NCI-H2171 (cell line): ENCODE measurements at regions not wholly inside any gene's neighbourhood (a gene's known extent, or its start where the extent isn't known, plus 50 kb on each side); places are given as distances from the start of the nearest gene placed in this dataset.
"Not testable (repeated sequence)": the region's sequence is repeated elsewhere in the genome, so short reads cannot be mapped to it uniquely, and the experiment has no call there.

Experiments
- DNase-seq: peaks from one replicate; lab custom pipeline; 2025; lab: John Stamatoyannopoulos, UW

GRCh38 chr5:157976429-157976828, 117.5 kb upstream of the CLINT1 start:
- DNase-seq, result no peak

DNA sequence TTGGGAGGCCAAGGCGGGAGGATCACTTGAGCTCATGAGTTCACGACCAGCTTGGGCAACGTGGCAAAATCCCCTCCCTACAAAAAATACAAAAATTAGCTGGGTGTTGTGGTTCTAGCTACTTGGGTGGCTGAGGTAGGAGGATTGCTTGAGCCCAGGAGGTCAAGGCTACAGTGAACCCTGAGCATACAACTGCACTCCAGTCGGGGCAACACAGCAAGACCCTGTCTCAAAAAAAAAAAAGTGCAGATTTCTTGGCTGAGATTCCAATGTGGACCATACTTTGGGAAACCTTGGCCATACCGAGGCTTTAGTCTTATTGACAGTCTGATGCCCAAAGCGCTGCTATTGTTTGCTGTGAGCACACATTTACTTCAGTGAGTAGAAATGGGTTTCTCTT, 113.6 kb upstream of the CLINT1 start:
- DNase-seq, result no peak

- no peak for DNase-seq
These were observed 112.7 kb upstream of the CLINT1 start for GRCh38 chr5:157971571-157972216.

DNA sequence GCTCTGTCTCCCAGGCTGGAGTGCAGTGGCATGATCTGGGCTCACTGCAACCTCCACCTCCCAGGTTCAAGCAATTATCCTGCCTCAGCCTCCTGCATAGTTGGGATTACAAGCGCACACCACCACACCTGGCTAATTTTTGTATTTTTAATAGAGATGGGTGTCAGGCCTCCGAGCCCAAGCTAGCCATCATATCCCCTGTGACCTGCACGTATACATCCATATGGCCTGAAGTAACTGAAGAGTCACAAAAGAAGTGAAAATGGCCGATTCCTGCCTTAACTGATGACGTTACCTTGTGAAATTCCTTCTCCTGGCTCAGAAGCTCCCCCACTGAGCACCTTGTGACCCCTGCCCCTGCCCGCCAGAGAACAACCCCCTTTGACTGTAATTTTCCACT, 109.6 kb upstream of the CLINT1 start:
- DNase-seq, result not testable (repeated sequence)

GRCh38 chr5:157965989-157966388, 107.0 kb upstream of the CLINT1 start:
- no peak for DNase-seq

DNA sequence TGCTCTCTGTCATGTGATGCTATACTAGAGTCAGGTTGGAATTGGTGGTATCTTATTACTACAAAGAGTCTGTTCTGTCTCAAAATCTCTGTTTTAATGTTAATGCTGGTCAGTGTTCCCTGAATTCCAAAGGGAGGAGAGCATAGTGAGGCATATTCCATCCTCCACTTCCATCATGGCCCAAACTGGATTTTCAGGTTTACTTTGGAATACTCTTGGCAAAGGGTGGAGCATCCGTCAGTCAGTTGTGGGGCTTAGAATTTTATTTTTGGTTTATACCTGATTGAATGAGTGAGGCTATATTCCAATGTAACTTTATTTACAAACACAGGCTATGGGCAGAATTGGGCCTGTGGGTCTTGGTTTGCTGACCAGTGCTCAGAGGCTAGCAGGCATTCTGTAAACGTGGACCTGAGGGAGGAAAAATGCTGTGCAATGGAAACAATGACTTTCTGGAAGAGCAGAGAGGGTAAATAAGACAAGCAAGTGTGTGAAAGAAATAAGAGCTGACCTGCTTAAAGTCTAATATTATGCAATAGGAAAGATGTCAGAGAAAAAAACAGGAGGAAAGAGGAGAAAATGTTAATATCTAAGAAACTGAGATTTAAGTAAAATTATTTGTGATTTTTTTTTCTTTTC, 106.2 kb upstream of the CLINT1 start:
- DNase-seq, result no peak

GRCh38 chr5:157963761-157964160, 104.8 kb upstream of the CLINT1 start:
- no peak for DNase-seq

DNA sequence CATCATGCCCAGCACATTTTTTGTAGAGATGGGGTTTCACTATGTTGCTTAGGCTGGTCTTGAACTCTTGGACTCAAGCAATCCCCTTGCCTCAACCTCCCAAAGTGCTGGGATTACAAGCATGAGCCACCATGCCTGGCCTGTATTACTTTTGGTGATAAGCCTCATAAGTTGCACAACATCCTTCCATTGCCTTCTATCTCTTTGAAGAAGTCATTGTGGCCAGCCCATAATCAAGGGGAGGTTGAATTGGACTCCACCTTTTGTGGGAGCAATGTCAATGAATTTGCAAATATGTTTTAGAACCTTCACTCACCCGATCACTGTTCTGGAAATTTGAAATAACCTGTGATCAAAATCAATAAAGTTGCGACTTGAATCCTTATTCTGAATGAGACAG, 104.3 kb upstream of the CLINT1 start:
- DNase-seq, result no peak

- not testable (repeated sequence) for DNase-seq
These were observed 103.7 kb upstream of the CLINT1 start for GRCh38 chr5:157962686-157963085.

- peak; percentile 39 for DNase-seq
These were observed 103.1 kb upstream of the CLINT1 start for GRCh38 chr5:157961896-157962590.

DNA sequence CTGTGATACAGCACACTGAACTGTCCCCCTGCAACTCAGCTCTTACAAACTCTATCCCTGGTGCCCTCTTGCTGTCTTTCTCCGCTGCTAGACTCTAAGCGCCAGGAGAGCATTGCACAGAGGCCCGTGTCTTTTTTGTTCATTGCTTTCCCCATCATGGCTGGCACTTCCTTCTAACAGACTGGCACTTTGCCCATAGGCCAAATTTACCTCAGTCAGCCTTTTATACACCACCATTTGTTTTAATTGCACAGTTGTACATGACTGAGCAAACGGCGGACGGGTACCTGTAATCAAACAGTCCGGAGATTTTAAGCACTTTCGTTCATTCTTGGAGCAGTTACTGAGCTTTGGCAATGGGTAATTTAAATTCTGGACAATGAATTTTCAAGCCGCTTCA, 102.2 kb upstream of the CLINT1 start:
- DNase-seq, result no peak

GRCh38 chr5:157959370-157959769, 100.4 kb upstream of the CLINT1 start:
- no peak for DNase-seq

GRCh38 chr5:157956271-157956885, 97.4 kb upstream of the CLINT1 start:
- DNase-seq, result no peak

GRCh38 chr5:157955541-157956172, 96.7 kb upstream of the CLINT1 start:
- no peak for DNase-seq

GRCh38 chr5:157952374-157952685, 93.4 kb upstream of the CLINT1 start:
- no peak for DNase-seq

GRCh38 chr5:157951673-157952373, 92.9 kb upstream of the CLINT1 start:
- DNase-seq, result no peak

DNA sequence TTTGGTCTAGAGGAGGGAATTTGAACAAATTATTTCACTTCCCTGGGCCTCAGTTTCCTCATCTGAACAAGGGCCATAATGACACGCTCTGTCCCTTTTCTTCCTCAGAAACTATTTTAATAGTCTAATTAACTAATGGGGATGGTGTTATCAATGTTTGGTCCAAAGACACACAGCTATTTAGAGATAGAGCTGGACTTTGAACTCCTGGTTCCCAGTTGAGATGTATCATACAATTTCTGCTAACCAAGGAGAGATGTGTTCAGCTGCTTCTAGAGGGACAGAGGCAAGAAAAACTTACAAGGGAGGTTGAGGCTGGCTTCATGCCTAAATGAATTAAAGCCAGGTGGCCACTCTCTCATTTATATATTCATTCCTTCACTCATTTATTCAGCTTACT, 90.6 kb upstream of the CLINT1 start:
- no peak for DNase-seq

DNA sequence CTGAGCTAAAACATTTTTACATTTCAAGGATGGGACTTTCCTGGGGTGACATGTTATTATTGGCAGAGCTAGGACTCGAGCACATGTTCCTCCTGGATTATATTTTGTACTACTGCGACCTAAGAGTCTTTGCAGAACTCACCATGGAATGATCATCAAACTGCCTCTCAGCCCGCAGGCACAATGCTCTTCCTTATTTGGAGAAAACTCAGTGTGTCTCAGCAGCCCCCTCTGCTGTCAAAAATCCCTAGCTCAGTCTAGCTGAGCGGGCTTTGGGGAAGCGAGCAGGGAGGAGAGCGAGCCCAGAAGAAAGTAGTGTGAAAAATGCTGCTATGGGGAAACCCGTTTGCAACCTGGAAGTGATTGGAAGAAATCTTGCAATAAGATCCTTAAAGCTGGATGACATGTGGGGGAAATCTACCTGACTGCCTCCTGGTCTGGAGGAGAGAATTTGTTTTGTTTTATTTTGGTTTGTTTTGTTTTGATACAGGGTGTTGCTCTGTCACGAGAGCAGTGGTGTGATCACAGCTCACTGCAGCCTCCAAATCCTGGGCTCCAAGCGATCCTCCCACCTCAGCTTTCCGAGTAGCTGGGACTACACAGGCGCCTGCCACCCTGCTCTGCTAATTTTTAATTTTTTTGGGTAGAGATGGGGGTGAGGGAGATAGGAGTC, 89.9 kb upstream of the CLINT1 start:
- DNase-seq, result peak; percentile 51

DNA sequence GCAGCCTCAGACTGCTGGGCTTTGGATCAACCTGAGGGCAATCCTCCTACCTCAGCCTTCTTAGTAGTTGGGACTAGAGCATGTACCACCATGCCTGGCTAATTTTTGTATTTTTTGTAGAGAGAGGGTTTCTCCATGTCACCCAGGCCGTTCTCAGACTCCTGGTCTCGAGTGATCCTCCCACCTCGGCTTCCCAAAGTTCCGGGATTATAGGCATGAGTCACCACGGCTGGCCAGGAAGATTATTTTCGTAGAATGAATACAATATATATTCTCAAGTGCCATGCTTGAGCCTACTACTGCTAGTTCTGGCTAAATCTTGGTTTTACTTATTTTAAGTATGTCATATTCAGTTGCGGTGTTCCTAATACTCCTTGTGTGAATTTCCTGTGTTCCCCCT, 88.2 kb upstream of the CLINT1 start:
- DNase-seq, result no peak

GRCh38 chr5:157945822-157946221, 86.9 kb upstream of the CLINT1 start:
- DNase-seq, result not testable (repeated sequence)

GRCh38 chr5:157944938-157945337, 86.0 kb upstream of the CLINT1 start:
- DNase-seq, result no peak
